SU-DHL-6 (cell line): ENCODE measurements at regions not wholly inside any gene's neighbourhood (a gene's known extent, or its start where the extent isn't known, plus 50 kb on each side); places are given as distances from the start of the nearest gene placed in this dataset.

ENCODE experiments used
- H2AFZ ChIP-seq: fragments of 200-600 bp; sonication (generic); 2 replicates; pipeline ENCODE4 v1.6.1; 2014; ENCODE audit warnings: low read depth, mild to moderate bottlenecking, moderate library complexity, mixed read lengths, antibody characterized with exemption, low read length; ENCODE audit not compliant: severe bottlenecking
- H3F3A ChIP-seq: fragments of 200-600 bp; shearing (Covaris generic); 2 replicates; pipeline ENCODE4 v1.6.0; 2016; ENCODE audit warnings: antibody characterized with exemption, mild to moderate bottlenecking; ENCODE audit not compliant: insufficient read depth
- H3K27ac ChIP-seq: fragments of 200-600 bp; sonication (generic); 2 replicates; pipeline ENCODE4 v1.5.1; 2016; ENCODE audit warnings: low read depth, mild to moderate bottlenecking, low read length, moderate library complexity, mixed read lengths
- H3K27me3 ChIP-seq: fragments of 200-600 bp; sonication (generic), shearing (Covaris generic); 2 replicates; pipeline ENCODE4 v1.6.0; 2014; ENCODE audit warnings: mild to moderate bottlenecking, low read length
- H3K36me3 ChIP-seq: fragments of 200-600 bp; sonication (generic); 2 replicates; pipeline ENCODE4 v1.6.1; 2014; ENCODE audit warnings: mild to moderate bottlenecking, low read length, mixed read lengths
- H3K4me2 ChIP-seq: fragments of 300-600, 200-600 bp; shearing (Covaris generic), sonication (generic); 2 replicates; pipeline ENCODE4 v1.6.0; 2014; ENCODE audit warnings: low read length, low read depth, mild to moderate bottlenecking; ENCODE audit not compliant: poor library complexity, severe bottlenecking
- H3K4me3 ChIP-seq: fragments of 200-600 bp; sonication (generic); 2 replicates; pipeline ENCODE4 v1.5.1; 2014; ENCODE audit warnings: antibody characterized with exemption, low read length, mild to moderate bottlenecking, mixed read lengths; ENCODE audit not compliant: insufficient read depth, poor library complexity, severe bottlenecking
- H3K79me2 ChIP-seq: fragments of 200-600 bp; sonication (generic); 2 replicates; pipeline ENCODE4 v1.6.1; 2014; ENCODE audit warnings: mild to moderate bottlenecking, low read length, moderate library complexity; ENCODE audit not compliant: insufficient read depth
- H3K9ac ChIP-seq: fragments of 200-600 bp; sonication (generic); 2 replicates; pipeline ENCODE4 v1.7.0; 2014; ENCODE audit warnings: mild to moderate bottlenecking, low read length
- H3K9me2 ChIP-seq: fragments of 200-600 bp; sonication (generic); replicated peaks from 2 replicates; pipeline ENCODE4 v1.6.1; 2014; ENCODE audit warnings: low read length; ENCODE audit not compliant: insufficient read depth
- H3K9me3 ChIP-seq: fragments of 200-600 bp; sonication (generic); 2 replicates; pipeline ENCODE4 v1.6.1; 2014; ENCODE audit warnings: low read length, mixed read lengths; ENCODE audit not compliant: insufficient read depth
- H4K20me1 ChIP-seq: fragments of 200-600 bp; sonication (generic); 2 replicates; pipeline ENCODE4 v1.6.1; 2014; ENCODE audit warnings: low read depth, mild to moderate bottlenecking, antibody characterized with exemption, low read length, moderate library complexity, mixed read lengths
- CTCF ChIP-seq: fragments of 200-600 bp; sonication (generic); IDR thresholded peaks from one replicate; pipeline ENCODE4 v1.5.1; 2017; ENCODE audit warnings: antibody characterized with exemption, mild to moderate bottlenecking, low read length, moderate library complexity; ENCODE audit not compliant: insufficient read depth, poor library complexity, severe bottlenecking
- EZH2phosphoT487 ChIP-seq: fragments of 200-600 bp; sonication (generic), shearing (Covaris generic); conservative IDR thresholded peaks from 2 replicates; pipeline ENCODE4 v1.6.1; 2018; ENCODE audit warnings: mild to moderate bottlenecking, antibody characterized with exemption, low read length, moderate library complexity, mixed read lengths

DNA sequence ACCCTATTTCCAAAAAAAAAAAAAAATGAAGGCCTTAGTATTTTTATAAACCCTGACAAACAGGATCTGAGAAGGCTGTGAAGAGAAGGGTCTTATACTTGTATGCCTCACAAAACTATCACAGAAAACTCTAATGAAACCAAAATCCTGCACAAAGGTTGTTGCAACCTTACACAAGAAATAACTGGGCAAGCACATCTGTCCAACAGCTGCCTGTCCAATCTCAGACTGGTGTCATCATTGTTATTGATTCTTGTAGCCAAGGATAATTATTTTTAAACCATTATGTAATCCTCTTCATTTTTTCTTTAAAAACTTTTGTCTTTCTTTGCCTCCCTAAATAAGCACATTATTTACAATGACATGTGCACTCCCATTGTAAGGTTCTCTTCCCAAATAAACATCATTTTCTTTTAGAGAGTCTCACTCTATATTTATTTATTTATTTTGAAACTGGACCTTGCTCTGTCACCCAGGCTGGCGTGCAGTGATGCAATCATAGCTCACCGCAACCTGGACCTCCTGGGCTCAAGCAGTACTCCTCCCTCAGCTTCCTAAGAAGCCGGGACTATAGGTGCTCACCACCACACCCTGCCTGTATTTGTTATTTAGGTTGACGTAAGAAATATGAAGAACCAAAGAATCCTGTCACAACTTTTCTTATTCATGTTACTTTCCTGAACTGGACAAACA is 697.1 kb downstream of the DOK5 start:
- no peaks in the 10 kb centered on the region for H3F3A ChIP-seq

DNA sequence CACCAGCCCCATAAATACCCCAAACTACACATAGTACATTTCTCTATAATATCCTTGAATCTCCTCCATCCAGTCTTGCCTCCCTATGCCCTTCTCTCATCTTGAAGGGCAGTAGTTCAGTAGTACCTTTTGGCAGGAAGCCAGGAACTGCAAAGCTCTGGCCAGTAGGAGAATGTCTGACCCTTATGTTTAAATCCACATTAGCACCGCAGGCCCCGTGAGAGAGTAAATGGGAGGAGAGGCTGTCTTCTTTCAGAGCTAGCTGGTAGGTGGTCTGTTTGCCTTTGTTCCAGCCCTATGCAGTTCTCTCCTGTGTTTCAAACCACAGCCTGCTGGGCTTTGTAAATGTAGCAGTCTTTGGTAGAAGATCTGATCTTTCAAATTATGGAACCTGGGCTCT is 690.7 kb downstream of the DOK5 start:
- Histone ChIP-seq H3K79me2 (no peaks in the 10 kb centered on the region), H3K4me3 (no peak overlapping the region), H3K9me3 (no peaks in the 10 kb centered on the region), H3K36me3 (no peaks in the 10 kb centered on the region), H3K27me3 (no peaks in the 10 kb centered on the region), H2AFZ (no peak overlapping the region), H3K9me2 (no peaks in the 10 kb centered on the region), H4K20me1 (no peaks in the 10 kb centered on the region), H3K4me2 (no peak overlapping the region), H3K9ac (no peak overlapping the region), H3F3A (no peaks in the 10 kb centered on the region), H3K27ac (no peak overlapping the region)
- no peak for TF ChIP-seq EZH2phosphoT487
- no peak for TF ChIP-seq CTCF

More for the DNA sequence above, 697.1 kb downstream of the DOK5 start:
- Histone ChIP-seq H3K9ac (no peak overlapping the region), H2AFZ (no peak overlapping the region), H4K20me1 (no peaks in the 10 kb centered on the region), H3K27ac (no peak overlapping the region), H3K27me3 (no peaks in the 10 kb centered on the region), H3K9me2 (no peaks in the 10 kb centered on the region), H3K9me3 (no peaks in the 10 kb centered on the region), H3K36me3 (no peaks in the 10 kb centered on the region), H3K4me3 (no peak overlapping the region), H3K79me2 (no peaks in the 10 kb centered on the region), H3K4me2 (no peak overlapping the region)
- TF ChIP-seq CTCF (no peak), EZH2phosphoT487 (no peak)

- Histone ChIP-seq H3K36me3 (no peaks in the 10 kb centered on the region), H3K9me3 (no peaks in the 10 kb centered on the region), H3K27ac (no peak overlapping the region), H3K9me2 (no peaks in the 10 kb centered on the region), H3K4me2 (no peak overlapping the region), H3F3A (no peaks in the 10 kb centered on the region), H3K79me2 (no peaks in the 10 kb centered on the region), H3K4me3 (no peak overlapping the region), H2AFZ (no peak overlapping the region), H3K9ac (no peak overlapping the region), H4K20me1 (no peaks in the 10 kb centered on the region), H3K27me3 (no peaks in the 10 kb centered on the region)
- no peak for TF ChIP-seq EZH2phosphoT487
- TF ChIP-seq CTCF: no peak
Measured at GRCh38 chr20:55160996-55161395, 685.6 kb downstream of the DOK5 start.
